GM18511 (cell line): ENCODE measurements at regions not wholly inside any gene's neighbourhood (a gene's known extent, or its start where the extent isn't known, plus 50 kb on each side); places are given as distances from the start of the nearest gene placed in this dataset.
A peak's percentile ranks its signal among the peaks of the same experiment; 100 is the strongest.

Experiments used
- ATAC-seq: cut with Tn5 transposase; IDR thresholded peaks from one replicate; pipeline ENCODE4 v1.9.1; 2021; ENCODE audit warnings: mild to moderate bottlenecking, moderate library complexity; ENCODE audit not compliant: unreplicated experiment

DNA sequence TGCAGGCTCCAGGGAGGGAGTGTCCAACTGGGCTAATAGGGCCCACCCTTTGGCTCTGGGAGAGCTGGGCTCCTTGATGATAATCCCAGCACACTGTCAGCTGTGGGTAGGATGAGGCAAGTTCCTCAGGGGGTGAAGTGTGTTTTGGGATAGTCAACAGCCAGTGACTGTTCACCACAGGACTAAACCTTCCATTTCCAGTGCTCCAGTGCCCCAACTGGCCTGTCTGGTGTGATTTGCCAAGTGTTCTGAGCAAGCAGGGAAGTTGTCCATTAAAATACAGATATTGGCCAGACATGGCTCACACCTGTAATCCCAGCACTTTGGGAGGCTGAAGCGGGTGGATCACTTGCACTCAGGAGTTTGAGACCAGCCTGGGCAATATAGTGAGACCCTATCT is 150.9 kb downstream of the TM9SF2 start:
- ATAC-seq = no peak

DNA sequence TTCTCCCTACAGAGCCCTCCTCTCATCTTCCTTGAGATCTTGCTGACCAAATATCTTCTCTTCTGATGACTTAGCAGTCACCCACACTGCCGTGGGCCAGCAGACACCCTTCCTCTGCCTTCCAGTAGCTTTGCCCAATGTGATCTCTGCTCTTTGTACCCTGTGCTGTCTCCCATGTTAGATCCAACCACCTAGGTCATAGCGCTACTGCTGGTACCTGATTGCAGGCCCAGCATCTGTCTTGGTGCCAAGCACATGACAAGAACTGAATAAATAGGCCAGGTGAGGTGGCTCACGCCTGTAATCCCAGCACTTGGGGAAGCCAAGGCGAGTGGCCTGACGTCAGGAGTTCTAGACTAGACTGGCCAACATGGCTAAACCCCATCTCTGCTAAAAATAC is 149.7 kb downstream of the TM9SF2 start:
- ATAC-seq = no peak

DNA sequence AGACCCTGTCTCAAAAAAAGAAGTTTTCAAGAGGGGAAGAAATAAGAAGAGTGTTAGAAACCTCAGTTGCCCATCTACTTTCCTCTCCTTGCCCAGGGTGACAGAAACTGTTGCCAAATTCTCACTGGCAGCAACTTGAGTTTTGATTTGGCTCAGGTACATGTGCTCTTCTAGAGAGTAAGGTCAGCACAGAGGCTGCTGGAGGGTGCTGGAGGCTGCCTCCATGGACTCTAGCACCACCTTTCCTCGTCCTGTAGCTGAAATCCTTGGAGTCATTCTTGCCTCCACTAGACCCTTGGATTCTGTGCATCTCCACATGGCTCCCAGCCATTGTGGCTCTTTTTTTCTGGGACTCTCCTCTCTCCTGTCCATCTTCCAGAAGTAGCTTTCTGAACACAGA is 149.1 kb downstream of the TM9SF2 start:
- no peak for ATAC-seq

DNA sequence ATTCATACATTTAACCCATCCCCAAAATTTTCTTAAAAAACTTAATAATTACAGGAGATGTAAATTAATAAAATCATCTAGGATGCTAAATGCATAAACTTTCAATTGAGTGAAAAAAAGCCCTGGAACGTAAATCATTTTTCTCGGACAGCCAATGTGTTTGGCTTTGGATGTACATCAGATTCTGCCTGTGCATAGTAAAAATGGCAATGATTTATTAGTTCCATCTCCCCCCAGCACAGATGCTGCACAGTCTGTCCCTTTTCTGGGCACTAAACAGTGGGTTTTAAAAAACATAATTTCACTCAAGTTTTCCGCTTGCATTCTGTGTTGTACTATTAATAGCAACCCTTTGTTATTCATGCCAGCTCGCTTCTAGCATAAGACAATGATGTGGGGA is 147.7 kb downstream of the TM9SF2 start:
- no peak for ATAC-seq

DNA sequence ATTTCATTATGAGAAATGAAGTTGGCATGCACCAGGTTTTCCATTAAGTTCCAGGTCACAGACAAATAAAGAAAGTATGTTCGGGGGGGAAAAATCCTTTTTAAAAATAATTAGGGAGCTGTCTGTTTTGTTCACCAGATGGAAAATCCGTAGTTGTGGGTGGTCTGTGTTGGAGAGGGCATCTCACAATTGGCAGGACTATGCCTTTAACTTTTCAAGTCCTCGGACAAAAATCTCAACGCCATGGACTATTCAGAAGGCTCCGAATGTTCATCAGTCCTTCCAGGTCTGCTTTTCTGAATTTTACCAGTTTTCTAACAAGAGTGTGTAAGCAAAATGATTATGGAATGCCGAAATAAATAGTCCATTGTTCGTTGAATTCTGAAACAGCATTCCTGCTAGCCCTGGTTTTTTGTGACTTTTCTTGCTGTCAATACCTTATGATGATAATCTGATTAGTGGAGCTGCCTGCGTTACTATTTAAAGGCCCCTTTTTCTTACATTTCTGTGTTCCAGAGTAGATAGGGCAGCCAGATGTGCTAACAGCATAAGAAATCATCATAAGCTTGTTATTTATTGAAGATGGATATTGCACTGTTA is 146.9 kb downstream of the TM9SF2 start:
- ATAC-seq = no peak

DNA sequence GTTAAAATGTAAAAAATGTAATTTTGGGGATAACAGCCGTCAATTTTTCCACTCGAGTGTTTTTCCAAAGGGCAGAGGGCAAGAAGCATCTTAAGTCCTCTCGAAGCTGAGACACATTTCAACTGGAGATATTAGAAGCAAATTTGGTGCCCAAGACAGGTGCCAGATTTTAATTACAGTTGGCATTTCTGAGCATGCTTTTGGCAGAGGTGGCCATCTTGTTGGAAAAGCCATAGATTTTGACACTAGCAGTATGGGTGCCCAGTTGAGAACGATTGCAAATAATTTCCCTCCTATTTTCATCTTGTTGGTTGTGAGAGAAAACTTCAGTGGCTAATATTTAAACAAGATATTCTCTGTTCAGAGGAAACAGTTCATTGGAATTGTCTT is 146.3 kb downstream of the TM9SF2 start:
- ATAC-seq = no peak

DNA sequence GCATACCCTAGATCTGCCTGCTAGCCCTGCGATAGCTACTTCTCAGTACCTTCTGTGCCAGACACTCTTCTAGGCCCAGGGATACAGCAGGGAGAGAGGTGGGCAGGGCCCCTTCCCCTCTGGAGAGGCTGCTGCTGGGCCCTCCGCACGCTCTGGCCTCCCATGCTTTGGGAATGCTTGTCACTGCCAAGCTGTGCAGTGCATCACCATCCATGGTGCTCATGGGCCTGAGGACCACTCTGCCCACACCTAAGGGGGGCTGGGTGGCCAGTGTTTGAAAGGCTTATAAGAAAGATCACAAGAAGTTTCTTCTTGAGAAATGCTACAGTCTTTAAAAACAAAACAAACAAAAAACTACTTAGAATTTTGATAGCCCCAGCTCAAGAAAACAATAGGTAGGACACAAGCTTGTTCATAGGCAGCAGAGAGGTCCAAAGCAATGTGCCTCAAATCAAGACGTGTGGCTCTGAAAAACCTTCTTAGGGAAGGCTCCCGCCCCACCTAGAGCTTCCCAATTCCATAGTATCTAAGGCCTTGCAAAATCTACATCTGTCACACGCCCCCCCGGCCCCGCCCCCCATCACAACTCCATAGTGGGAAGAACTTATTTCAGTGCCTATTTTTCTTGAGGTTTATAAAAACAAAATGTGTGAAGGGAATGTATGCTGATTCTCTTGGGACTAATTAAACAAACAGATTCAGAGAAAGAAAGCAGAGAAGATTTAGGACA is 145.8 kb downstream of the TM9SF2 start:
- ATAC-seq = no peak

DNA sequence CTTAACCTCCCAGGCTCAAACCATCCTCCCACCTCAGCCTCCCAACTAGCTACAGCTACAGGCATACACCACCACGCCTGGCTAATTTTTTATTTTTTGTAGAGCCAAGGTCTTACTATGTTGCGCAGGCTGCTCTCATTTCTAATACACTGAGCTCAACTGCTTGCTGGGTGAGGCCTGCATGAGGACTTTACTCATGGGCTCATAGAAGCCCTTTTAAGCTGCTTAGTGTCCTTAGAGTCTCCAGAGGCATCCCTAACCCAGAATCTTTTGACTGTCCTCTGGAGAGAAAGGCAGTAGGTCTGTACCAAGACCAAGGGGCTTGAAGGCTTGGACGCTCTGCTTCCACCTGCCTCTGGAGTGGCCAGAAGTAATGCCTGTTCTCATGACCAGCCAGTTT is 141.6 kb downstream of the TM9SF2 start:
- no peak for ATAC-seq

DNA sequence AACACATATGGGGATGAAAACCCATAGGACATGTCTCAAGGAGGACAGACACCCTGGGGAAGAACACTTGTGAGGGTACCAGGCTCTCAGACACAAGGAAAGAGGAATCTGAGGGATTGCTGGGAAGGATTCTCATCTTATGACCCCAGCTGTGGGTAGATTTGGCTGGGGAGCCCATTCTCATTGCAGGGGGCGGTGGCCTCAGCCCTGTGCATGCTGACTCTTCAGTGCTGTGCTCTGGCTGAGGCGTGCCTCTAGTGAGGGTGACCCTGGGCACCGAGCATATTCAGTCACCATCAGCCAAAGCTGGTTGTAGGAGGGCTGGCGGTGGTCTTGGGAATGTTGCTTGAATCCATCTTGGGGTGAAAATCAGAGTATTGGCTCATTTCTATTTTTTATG is 140.7 kb downstream of the TM9SF2 start:
- no peak for ATAC-seq

DNA sequence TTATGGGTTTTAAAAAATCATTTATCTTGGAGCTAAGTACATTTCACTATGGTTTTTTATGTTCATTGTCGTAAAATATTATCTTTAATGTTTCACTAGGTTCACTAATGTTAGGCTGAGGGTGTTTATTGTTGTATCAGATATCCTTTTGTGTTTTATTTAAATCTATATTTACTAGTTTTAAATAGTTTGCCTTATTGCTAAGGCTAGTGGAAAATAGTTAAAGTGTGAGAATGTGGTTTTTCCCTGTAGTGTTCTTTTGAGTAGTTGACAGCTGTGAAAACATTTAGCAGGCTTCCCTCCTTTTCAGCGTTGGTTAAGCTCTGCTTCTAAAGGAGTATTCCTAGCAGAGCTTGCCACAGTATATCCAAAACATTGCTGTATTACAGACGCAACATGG is 139.0 kb downstream of the TM9SF2 start:
- no peak for ATAC-seq

DNA sequence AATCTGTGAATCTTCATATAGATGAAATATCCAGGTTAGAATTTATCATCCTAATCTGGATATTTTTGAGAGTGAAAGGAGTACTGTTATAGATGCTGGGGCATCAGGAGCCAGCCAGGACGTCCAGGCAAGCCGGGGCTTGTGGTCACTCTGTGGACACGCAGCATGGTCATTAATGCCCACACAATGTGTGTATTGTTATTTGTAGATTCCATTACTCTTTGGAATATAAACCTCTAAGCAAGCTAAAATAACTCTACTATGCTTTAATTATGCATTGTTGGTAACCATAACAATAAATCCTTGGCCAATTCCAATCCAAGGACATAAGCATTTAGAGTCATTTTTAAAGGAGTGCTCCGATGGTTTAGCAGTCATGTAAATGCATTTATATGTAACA is 137.9 kb downstream of the TM9SF2 start:
- no peak for ATAC-seq

DNA sequence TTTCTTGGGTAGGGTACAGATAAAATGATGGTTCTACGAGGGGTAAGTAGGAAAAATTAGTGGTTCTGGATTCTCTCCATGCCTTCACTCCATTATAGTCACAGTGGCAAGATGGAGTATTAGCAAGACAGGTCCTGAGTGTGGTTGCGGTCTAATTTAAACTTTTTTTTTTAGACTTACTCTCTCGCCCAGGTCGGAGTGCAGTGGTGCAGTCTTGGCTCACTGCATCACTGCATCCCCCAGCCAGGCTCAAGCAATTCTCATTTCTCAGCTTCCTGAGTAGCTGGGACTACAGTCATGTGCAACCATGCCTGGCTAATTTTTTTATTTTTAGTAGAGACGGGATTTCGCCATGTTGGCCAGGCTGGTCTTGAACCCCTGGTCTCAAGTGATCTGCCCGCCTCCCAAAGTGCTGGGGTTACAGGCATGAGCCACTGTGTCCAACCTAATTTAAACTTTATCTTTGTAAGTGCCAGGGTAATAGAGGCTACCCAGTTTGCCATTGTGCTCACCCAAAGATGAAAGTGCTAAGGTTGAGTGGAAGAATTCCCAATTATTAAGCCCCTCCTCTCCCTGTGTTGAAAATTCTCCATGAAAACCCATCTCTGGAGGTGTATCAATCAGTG is 135.6 kb downstream of the TM9SF2 start:
- ATAC-seq = peak; percentile 95

DNA sequence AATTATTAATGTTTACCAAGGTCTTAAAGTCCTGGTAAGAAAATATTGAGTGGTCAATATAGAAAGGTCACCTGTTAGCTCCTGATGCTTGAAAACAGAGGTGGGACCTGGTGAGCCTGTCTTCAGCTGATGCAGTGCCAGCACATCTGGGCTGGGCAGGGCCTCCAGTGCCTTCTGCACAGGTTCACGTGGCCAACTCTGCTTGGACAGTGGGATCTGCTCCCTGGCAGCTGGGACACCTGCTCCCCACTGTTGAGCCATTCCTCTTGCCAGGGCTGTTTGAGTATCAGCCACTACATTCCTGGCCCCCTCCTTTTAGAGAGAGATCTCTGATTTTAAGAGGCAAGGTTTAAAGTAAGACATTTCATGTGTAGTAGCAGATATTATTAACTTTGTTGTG is 135.0 kb downstream of the TM9SF2 start:
- ATAC-seq = no peak

DNA sequence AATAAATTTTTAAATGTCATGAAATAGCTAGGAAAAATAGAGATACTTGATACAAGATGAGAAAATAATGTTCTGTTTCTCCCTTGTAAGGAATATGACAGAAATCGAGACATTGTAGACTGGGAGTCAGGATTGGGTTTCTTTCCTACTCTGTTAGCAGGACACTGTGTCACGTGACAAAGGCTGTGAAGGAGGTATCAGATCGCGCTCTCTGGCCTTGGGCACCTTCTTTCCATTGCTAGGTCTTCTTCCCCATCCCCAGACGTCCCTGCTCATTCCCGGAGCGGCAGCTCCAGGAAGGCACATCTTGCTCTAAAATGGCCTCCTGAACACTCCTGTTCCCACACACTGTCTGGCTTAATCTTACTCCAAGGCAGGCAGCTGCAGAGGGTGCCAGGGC is 133.4 kb downstream of the TM9SF2 start:
- ATAC-seq = no peak

DNA sequence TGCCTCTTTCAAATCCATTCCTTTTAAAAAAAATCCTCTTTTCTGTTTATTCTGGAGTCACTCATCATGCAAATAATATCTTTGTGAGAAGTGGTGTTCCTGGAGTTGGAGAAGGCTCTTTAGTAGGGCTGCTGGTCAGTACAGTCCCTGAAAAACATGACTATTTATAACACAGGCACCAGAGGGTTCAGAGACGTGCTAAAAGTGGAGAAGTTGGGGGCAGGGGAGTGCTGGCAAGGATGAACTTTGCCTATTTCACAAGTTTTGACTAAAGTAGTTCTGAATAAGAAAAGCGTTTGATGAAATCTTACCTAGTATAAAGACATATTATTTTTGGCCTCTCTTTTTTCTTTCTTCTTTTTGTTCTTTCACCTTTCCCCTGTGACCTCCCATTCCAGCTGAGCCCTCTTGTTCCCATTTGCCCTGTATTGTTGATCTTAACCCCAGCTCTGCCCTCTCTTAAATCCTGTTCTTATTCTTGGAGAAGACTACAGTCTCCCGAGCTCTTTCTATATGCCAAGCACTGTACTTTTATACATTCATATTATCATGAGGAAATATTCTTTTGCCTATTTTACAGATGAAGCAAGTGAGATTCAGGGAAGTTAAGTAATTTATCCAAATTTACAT is 129.1 kb downstream of the TM9SF2 start:
- ATAC-seq = no peak

DNA sequence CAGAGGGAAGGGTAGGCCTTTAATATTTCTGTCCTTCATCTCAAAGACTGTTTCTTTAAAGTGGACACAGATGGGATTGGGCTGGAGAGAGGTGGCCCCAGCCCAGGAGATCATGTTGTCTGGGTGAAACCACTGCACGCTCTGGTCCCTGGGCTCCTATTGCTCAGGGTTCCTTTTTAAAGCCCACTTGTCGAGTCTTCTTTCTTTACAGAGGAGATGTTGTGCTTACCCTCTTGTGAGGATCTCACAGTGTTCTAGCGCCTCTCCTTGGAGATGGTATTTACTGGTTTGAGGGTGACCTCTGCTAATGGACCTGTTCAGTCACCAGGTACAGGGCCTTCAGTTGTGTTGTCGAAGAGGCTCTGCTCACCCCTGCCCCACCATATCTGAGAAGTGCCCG is 128.4 kb downstream of the TM9SF2 start:
- no peak for ATAC-seq

DNA sequence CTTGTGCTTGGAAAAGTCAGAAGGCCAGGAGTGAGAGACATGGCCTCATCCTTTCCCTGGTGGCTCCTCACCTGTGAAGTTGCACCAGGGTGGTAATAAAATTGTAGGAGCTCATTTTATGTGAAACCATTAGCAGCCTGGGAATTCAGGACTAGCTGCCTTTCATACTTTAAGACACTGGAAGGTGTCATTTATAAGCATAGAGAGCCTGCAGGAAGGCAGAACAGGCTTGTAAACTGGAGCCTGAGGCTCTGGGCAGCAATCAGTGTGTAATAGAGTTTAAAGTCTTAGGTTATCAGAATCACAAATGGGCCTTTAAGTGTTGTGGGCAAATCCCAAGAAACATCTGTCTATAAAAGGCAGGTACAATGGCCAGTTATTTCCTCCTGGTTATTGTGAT is 127.2 kb downstream of the TM9SF2 start:
- no peak for ATAC-seq

DNA sequence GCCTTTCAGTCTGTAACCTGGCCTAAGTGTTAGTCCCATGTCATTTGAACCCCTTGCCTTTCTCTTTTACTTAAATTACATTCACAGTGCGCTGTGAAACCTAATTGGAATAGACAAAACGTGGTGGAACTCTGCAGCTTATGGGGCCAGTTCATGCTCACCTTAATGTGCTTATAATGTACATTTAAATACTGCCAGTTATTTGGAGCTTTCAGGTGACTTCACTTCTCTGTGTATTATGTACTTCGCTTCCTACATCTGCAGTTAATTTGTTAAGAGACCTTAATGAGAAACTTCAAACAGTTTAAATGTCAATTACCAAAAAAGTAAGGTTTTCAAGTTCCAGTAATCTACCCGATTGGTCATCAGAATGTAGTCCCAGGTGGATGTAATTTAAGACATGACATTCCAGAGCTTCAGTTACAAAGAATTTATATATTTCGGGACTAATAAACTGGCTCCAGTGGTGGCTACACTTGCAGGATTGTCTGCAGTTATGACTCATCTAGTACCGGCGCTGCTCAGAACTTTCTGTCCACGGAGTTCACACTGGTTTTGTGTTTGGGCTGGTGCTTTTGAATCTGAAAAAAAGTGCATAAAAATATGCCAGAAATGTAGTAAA is 125.3 kb downstream of the TM9SF2 start:
- ATAC-seq = no peak

DNA sequence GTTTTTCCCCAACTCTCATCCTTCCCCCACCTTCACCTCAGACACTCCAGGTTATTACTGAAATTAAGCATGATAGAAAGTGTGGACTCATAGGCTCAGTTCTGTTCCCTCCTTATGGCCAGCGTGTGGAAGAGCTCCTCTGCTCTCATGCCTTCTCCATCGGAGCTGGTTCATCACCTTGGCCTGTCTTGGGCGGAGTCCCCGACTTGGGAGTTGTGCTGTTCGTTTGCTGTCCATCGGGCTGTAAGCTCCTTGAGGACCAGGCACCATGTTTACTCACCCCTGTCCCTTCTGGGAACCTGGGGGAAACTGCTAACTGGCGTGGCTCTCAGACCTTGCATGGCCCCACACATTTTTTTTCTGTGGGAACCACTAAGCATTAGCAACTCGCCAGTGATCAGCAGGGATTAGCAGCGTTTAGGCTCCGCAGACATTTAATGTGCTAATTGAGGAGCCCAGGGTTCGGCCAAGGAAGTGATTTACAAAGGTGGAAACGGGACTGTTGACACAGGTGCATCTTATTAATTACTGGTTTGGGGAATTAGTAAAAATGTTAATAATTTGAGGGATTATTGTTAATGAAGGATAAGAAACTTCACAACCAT is 123.8 kb downstream of the TM9SF2 start:
- no peak for ATAC-seq

DNA sequence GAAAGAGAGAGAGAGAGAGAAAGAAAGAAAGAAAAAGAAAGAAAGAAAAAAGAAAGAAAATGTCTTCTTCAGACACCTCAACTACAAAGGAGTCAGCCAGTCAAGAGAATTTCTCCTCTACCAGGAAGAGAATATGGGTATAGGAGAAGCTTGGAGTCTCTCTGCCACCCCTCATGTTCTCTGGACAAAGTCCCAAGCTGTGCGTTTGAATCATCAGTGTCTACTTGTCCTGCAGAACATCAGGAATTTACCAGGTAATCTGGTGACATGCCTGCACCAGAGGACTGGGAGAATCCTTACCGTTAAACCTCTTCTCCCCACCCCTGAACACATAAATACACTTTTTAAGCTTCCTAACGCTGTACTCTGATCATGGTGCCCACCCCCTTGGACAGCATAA is 119.5 kb downstream of the TM9SF2 start:
- ATAC-seq = no peak

DNA sequence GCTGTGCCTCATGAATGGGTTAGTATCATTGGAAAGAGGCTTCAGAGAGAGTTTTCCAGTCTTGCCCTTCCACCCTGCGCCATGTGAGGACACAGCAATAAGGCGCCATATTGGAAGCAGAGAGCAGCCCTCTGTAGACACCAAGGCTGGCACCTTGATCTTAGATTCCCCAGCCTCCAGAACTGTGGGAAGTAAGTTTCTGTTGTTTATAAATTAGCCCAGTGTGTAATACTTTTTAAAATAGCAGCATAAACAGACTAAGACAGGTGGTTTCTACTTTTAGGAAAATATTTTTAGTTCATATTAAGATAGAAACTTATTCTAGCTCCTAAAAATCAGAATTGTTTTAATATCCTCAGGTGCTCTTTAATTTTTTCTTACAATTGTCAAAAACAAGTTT is 117.9 kb downstream of the TM9SF2 start:
- no peak for ATAC-seq
